ENCODE measurements at regions not wholly inside any gene's neighbourhood (a gene's known extent, or its start where the extent isn't known, plus 50 kb on each side); places are given as distances from the start of the nearest gene placed in this dataset.
A peak's percentile ranks its signal among the peaks of the same experiment; 100 is the strongest.

DNA sequence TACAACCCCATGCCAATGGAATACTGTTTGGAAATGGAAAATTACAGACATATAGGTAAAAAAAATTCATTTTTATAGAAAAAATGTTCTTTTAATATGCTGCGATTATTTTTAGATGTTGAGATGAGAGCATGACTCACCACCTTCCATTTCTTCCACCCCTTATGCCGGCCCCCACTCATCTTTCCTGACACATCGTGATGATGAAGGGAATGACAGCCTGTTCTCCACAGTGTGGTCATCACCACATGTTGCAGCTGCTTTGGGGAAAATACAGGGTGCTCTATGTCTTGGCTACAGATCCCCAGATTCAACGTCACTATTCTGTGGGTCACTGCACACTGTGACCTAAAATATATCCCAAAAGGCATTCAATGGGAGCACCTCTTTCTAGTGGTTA lies 916.2 kb downstream of the METTL15 start:
- ChIA-PET CTCF (no interaction called here), POLR2A (no interaction called here)
- Histone ChIP-seq H3K79me2 (ENCODE audit: control insufficient read depth, insufficient read depth, low read length) (no peaks in the 10 kb centered on the region), H3K9me1 (replicated peaks; ENCODE audit: control insufficient read depth, extremely low read depth, insufficient read depth, low read length) (no peaks in the 10 kb centered on the region), H3K9ac (replicated peaks; ENCODE audit: extremely low read depth, insufficient read depth, low read length) (no peak overlapping the region), H3K4me3 (replicated peaks in 1 of 3; ENCODE audit: insufficient read depth in 1 of 3, low read depth in 1 of 3, low read length in 3 of 3) (no peak overlapping the region), H3K36me3 (ENCODE audit: control insufficient read depth in 2 of 2, extremely low read depth in 1 of 2, insufficient read depth in 2 of 2, low read length in 2 of 2) (no peaks in the 10 kb centered on the region), H4K20me1 (replicated peaks; ENCODE audit: control insufficient read depth, extremely low read depth, insufficient read depth, low read length) (no peaks in the 10 kb centered on the region), H3K4me2 (ENCODE audit: insufficient read depth, low read length) (no peak overlapping the region), H3K27ac (ENCODE audit: insufficient read depth, low read depth, low read length) (no peak overlapping the region), H2AFZ (ENCODE audit: low read depth, low read length) (no peak overlapping the region), H3K9me3 (replicated peaks; ENCODE audit: control insufficient read depth, insufficient read depth, low read length) (no peaks in the 10 kb centered on the region), H3K27me3 (ENCODE audit: control insufficient read depth in 2 of 2, insufficient read depth in 2 of 2, low read length in 2 of 2) (no peaks in the 10 kb centered on the region), H3K4me1 (ENCODE audit: control insufficient read depth, extremely low read depth, insufficient read depth, low read length) (peaks cover 20% of the 10 kb centered on the region)
- intact Hi-C loops (cut with micrococcal nuclease) (loop anchor here (10.0 kb wide), 1 partner anchor 460 kb away; no protein-coding TSS in a partner anchor), dilution Hi-C loops (cut with MboI; ENCODE audit: extremely low pct_ligation_motif_present, low sequenced_read_pairs) (no loop called here)
- BruUV-seq (replicated peaks), result no TSS peak
- DNase-seq (ENCODE audit: low read depth, low spot score), result no peak
- FAIRE-seq, result no peak
- TF ChIP-seq GATA2 (IDR thresholded peaks at IDR 0.05; ENCODE audit: insufficient read depth, insufficient read length, low read depth, low read length), result no peak
- TF ChIP-seq, protein P1, sequence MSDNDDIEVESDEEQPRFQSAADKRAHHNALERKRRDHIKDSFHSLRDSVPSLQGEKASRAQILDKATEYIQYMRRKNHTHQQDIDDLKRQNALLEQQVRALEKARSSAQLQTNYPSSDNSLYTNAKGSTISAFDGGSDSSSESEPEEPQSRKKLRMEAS (IDR thresholded peaks at IDR 0.05; ENCODE audit: insufficient read depth, insufficient read length), result no peak
- TF ChIP-seq JUN (IDR thresholded peaks at IDR 0.05; ENCODE audit: borderline replicate concordance, insufficient read depth, insufficient read length, low read depth), result no peak
- TF ChIP-seq FOS (IDR thresholded peaks at IDR 0.05; ENCODE audit: borderline replicate concordance, insufficient read depth, low read length), result peak; percentile 10

DNA sequence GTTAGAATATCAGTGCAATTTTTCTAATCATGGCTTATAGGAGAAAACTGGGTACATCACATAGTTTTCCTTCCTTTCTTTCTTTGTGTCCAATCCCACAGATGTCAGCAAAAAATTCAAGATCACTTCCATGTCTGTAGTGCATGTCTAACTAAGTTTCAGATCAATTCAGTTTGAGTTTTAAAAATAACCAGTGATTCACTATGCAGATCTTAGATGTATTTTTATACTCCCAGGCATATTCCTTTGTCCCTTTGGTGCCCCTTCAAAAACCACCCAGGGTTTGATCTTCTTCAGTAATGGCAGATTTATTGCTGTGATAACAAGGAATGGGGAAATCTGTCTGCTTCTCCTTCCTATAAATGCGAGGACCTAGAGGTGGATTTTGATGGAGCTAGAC lies 915.6 kb downstream of the METTL15 start:
- H3K4me3 ChIP-seq (replicated peaks in 1 of 3; ENCODE audit: insufficient read depth in 1 of 3, low read depth in 1 of 3, low read length in 3 of 3), result no peak overlapping the region
- no peaks in the 10 kb centered on the region for H3K27me3 ChIP-seq (ENCODE audit: control insufficient read depth in 2 of 2, insufficient read depth in 2 of 2, low read length in 2 of 2)
- H3K79me2 ChIP-seq (ENCODE audit: control insufficient read depth, insufficient read depth, low read length), result no peaks in the 10 kb centered on the region
- H3K27ac ChIP-seq (ENCODE audit: insufficient read depth, low read depth, low read length), result no peak overlapping the region
- H2AFZ ChIP-seq (ENCODE audit: low read depth, low read length), result no peak overlapping the region
- no peak overlapping the region for H3K9ac ChIP-seq (replicated peaks; ENCODE audit: extremely low read depth, insufficient read depth, low read length)
- POLR2A ChIA-PET, result no interaction called here
- DNase-seq (ENCODE audit: low read depth, low spot score), result no peak
- no peak for TF ChIP-seq POLR2AphosphoS5 (IDR thresholded peaks at IDR 0.05; ENCODE audit: insufficient read depth, low read depth, low read length)
- TF ChIP-seq EZH2 (IDR thresholded peaks at IDR 0.05; ENCODE audit: borderline replicate concordance, low read depth, low read length, severe bottlenecking), result no peak
- no peak for TF ChIP-seq FOS (IDR thresholded peaks at IDR 0.05; ENCODE audit: borderline replicate concordance, insufficient read depth, low read length)
- TF ChIP-seq MYC (IDR thresholded peaks at IDR 0.05; ENCODE audit: low read depth, low read length), result no peak
- TF ChIP-seq JUN (IDR thresholded peaks at IDR 0.05; ENCODE audit: borderline replicate concordance, insufficient read depth, insufficient read length, low read depth), result no peak
- TF ChIP-seq POLR2A (IDR thresholded peaks at IDR 0.05; ENCODE audit: low read depth, low read length), result no peak
- TF ChIP-seq GATA2 (IDR thresholded peaks at IDR 0.05; ENCODE audit: insufficient read depth, insufficient read length, low read depth, low read length), result no peak
- TF ChIP-seq, protein P1 (IDR thresholded peaks at IDR 0.05; ENCODE audit: insufficient read depth, insufficient read length), result no peak
- TF ChIP-seq, protein P2, sequence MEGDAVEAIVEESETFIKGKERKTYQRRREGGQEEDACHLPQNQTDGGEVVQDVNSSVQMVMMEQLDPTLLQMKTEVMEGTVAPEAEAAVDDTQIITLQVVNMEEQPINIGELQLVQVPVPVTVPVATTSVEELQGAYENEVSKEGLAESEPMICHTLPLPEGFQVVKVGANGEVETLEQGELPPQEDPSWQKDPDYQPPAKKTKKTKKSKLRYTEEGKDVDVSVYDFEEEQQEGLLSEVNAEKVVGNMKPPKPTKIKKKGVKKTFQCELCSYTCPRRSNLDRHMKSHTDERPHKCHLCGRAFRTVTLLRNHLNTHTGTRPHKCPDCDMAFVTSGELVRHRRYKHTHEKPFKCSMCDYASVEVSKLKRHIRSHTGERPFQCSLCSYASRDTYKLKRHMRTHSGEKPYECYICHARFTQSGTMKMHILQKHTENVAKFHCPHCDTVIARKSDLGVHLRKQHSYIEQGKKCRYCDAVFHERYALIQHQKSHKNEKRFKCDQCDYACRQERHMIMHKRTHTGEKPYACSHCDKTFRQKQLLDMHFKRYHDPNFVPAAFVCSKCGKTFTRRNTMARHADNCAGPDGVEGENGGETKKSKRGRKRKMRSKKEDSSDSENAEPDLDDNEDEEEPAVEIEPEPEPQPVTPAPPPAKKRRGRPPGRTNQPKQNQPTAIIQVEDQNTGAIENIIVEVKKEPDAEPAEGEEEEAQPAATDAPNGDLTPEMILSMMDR (IDR thresholded peaks at IDR 0.05; ENCODE audit: extremely low read depth in 1 of 2, insufficient read depth in 1 of 2, low read depth in 1 of 2, low read length in 2 of 2), result no peak
- BruUV-seq (replicated peaks), result no TSS peak
- intact Hi-C loops (cut with micrococcal nuclease) (loop anchor here (10.0 kb wide), 1 partner anchor 459 kb away; no protein-coding TSS in a partner anchor), dilution Hi-C loops (cut with MboI; ENCODE audit: extremely low pct_ligation_motif_present, low sequenced_read_pairs) (no loop called here)
- H3K4me1 ChIP-seq (ENCODE audit: control insufficient read depth, extremely low read depth, insufficient read depth, low read length), result peaks cover 25% of the 10 kb centered on the region
- CTCF ChIA-PET, result no interaction called here
- H3K36me3 ChIP-seq (ENCODE audit: control insufficient read depth in 2 of 2, extremely low read depth in 1 of 2, insufficient read depth in 2 of 2, low read length in 2 of 2), result no peaks in the 10 kb centered on the region
- no peak for FAIRE-seq
- no peaks in the 10 kb centered on the region for H3K9me1 ChIP-seq (replicated peaks; ENCODE audit: control insufficient read depth, extremely low read depth, insufficient read depth, low read length)
- H3K9me3 ChIP-seq (replicated peaks; ENCODE audit: control insufficient read depth, insufficient read depth, low read length), result no peaks in the 10 kb centered on the region
- H4K20me1 ChIP-seq (replicated peaks; ENCODE audit: control insufficient read depth, extremely low read depth, insufficient read depth, low read length), result no peaks in the 10 kb centered on the region
- no peak overlapping the region for H3K4me2 ChIP-seq (ENCODE audit: insufficient read depth, low read length)
